Osteocyte (in vitro differentiated cells): ENCODE measurements at regions not wholly inside any gene's neighbourhood (a gene's known extent, or its start where the extent isn't known, plus 50 kb on each side); places are given as distances from the start of the nearest gene placed in this dataset.
"Not testable (repeated sequence)": the region's sequence is repeated elsewhere in the genome, so short reads cannot be mapped to it uniquely, and the experiment has no call there.

Experiments
- DNase-seq: peaks from one replicate; pipeline ENCODE4 v3.0.0; 2021; ENCODE audit warnings: mixed read lengths; ENCODE audit not compliant: unreplicated experiment; ENCODE audit errors: extremely low spot score
- H3K27ac Mint-ChIP-seq: one replicate; pipeline ENCODE4 v1.8.0; 2021; ENCODE audit warnings: mild to moderate bottlenecking, mixed read lengths; ENCODE audit not compliant: unreplicated experiment
- H3K27me3 Mint-ChIP-seq: one replicate; pipeline ENCODE4 v1.8.0; 2021; ENCODE audit warnings: mixed read lengths; ENCODE audit not compliant: unreplicated experiment
- H3K36me3 Mint-ChIP-seq: one replicate; pipeline ENCODE4 v1.8.0; 2021; ENCODE audit warnings: mixed read lengths; ENCODE audit not compliant: unreplicated experiment
- H3K4me1 Mint-ChIP-seq: one replicate; pipeline ENCODE4 v1.8.0; 2021; ENCODE audit warnings: mixed read lengths; ENCODE audit not compliant: unreplicated experiment
- H3K4me3 Mint-ChIP-seq: one replicate; pipeline ENCODE4 v1.8.0; 2021; ENCODE audit warnings: mild to moderate bottlenecking, moderate library complexity, mixed read lengths; ENCODE audit not compliant: unreplicated experiment
- H3K9me3 Mint-ChIP-seq: one replicate; pipeline ENCODE4 v1.8.0; 2021; ENCODE audit warnings: mixed read lengths; ENCODE audit not compliant: unreplicated experiment
- CTCF ChIP-seq: fragments of 200-600 bp; sonication (generic); IDR thresholded peaks from 2 replicates; pipeline ENCODE4 v1.5.0; 2021; ENCODE audit warnings: antibody characterized with exemption, mild to moderate bottlenecking, moderate library complexity

DNA sequence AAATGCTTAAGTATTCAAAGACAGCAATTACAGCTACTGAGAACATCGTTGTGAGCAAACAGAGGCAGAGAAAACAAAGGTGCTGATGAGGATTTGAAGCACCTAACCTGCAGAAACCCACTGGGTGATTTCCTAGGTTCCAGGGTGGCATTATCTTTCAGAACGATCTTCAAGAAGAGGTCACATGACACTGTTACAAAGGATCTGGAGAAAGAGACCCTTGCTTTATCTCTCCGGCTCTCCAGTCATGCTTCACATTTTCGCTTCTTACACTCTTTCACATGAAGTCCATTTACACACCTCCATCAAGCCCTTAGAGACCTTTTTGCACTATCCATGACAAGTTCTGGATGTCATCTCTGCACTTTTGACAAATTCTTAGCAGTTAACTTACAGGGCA is 70.8 kb downstream of the GOLGA8B start:
- H3K27me3 Mint-ChIP-seq = peaks cover 70% of the 10 kb centered on the region
- no peak for TF ChIP-seq CTCF
- DNase-seq = no peak
- peaks cover 5% of the 10 kb centered on the region for H3K4me1 Mint-ChIP-seq
- H3K36me3 Mint-ChIP-seq = no peaks in the 10 kb centered on the region
- H3K27ac Mint-ChIP-seq = no peak overlapping the region
- no peaks in the 10 kb centered on the region for H3K9me3 Mint-ChIP-seq
- no peak overlapping the region for H3K4me3 Mint-ChIP-seq

DNA sequence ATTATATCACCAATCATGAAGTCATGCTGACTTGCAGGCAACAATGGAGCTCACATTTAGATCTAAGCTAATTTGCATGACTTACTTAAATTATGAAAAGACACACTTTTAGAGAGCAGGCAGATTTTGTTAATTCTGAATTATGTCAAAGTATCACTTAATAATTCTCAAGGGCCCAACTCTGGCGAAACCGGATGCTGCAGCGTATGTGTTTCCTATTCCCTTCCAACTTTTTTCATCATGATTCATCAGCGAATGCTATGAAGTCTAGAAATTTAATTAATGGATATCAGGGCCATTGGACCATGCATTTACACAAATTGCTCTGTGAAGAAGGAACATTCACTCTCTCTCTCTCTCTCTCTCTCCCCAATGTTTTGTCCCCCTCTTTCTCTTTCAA is 63.5 kb upstream of the GOLGA8A start:
- TF ChIP-seq CTCF = no peak
- no peaks in the 10 kb centered on the region for H3K36me3 Mint-ChIP-seq
- H3K27me3 Mint-ChIP-seq = peaks cover 77% of the 10 kb centered on the region
- H3K4me1 Mint-ChIP-seq = no peaks in the 10 kb centered on the region
- no peak overlapping the region for H3K4me3 Mint-ChIP-seq
- no peak for DNase-seq
- no peaks in the 10 kb centered on the region for H3K9me3 Mint-ChIP-seq
- no peak overlapping the region for H3K27ac Mint-ChIP-seq

DNA sequence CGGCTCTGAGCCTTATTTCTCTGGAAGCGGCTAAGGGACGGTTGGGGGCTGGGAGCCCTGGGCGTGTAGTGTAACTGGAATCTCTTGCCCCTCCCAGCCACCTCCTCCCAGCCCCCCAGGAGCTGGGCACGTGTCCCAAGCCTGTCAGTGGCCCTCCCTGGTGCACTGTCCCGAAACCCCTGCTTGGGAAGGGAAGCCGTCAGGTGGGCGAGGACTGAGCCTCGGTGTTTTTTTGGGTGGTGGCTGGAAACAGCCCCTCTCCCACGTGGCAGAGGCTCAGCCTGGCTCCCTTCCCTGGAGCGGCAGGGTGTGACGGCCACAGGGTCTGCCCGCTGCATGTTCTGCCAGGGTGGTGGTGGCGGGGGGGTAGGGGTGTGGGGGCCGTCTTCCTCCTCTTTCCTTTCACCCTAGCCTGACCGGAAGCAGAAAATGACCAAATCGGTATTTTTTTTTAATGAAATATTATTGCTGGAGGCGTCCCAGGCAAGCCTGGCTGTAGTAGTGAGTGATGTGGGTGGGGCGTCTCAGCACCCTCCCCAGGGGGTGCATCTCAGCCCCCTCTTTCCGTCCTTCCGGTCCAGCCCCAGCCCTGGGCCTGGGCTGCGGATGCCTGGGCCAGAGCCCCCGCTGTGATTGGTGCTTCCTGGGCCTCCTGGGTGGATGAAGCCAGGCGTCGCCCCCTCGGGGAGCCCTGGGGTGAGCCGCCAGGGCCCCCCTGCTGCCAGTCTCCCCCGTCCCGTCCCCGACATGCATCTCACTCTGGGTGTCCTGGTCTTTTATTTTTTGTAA is 58.8 kb upstream of the GOLGA8A start:
- no peaks in the 10 kb centered on the region for H3K36me3 Mint-ChIP-seq
- H3K4me3 Mint-ChIP-seq = no peak overlapping the region
- H3K27me3 Mint-ChIP-seq = peaks cover 70% of the 10 kb centered on the region
- TF ChIP-seq CTCF = no peak
- no peaks in the 10 kb centered on the region for H3K9me3 Mint-ChIP-seq
- H3K27ac Mint-ChIP-seq = no peak overlapping the region
- no peaks in the 10 kb centered on the region for H3K4me1 Mint-ChIP-seq
- DNase-seq = no peak

GRCh38 chr15:34495707-34496106 is 58.1 kb upstream of the GOLGA8A start:
- peaks cover 71% of the 10 kb centered on the region for H3K27me3 Mint-ChIP-seq
- not testable (repeated sequence) for DNase-seq, H3K36me3 Mint-ChIP-seq, H3K9me3 Mint-ChIP-seq, H3K4me1 Mint-ChIP-seq, H3K4me3 Mint-ChIP-seq, H3K27ac Mint-ChIP-seq

- no peak for DNase-seq
- Mint-ChIP-seq H3K27ac (no peak overlapping the region), H3K4me3 (no peak overlapping the region), H3K9me3 (no peaks in the 10 kb centered on the region), H3K27me3 (peaks cover 66% of the 10 kb centered on the region), H3K36me3 (no peaks in the 10 kb centered on the region), H3K4me1 (peaks cover 3% of the 10 kb centered on the region)
- TF ChIP-seq CTCF = no peak
These were observed 56.4 kb upstream of the GOLGA8A start for GRCh38 chr15:34494084-34494399.

DNA sequence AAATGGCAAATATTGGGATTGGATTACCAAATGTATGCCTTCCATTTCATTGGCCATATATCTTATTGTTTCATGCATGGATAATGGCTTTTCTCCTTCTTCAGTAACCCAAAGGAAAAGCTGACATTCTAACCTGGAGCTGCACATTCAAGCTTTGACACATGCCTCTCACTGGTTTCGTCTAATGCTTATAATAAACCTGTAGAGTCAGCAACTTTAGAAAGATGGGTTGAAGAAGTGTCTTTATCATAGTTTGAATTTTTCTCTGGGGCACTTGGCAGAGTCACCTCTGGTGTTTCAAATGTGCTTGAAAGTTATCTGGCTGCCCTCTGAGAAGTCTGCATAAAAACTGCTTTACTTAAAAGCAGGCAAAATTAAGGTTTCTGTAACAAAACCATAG is 55.4 kb upstream of the GOLGA8A start:
- Mint-ChIP-seq H3K36me3 (no peaks in the 10 kb centered on the region), H3K9me3 (no peaks in the 10 kb centered on the region), H3K27me3 (peaks cover 72% of the 10 kb centered on the region), H3K27ac (no peak overlapping the region), H3K4me3 (no peak overlapping the region), H3K4me1 (peaks cover 3% of the 10 kb centered on the region)
- DNase-seq = no peak
- no peak for TF ChIP-seq CTCF

GRCh38 chr15:34491488-34491887 is 53.9 kb upstream of the GOLGA8A start:
- DNase-seq, H3K4me1 Mint-ChIP-seq, H3K4me3 Mint-ChIP-seq, H3K36me3 Mint-ChIP-seq, H3K27ac Mint-ChIP-seq, H3K9me3 Mint-ChIP-seq: not testable (repeated sequence)
- peaks cover 72% of the 10 kb centered on the region for H3K27me3 Mint-ChIP-seq
